T-helper 1 cell treated with Interleukin-12 subunit alpha and Interleukin-12 subunit beta and Interleukin-4 antibody, amounts not matched to agents 30 ng/mL and 1 ng/mL, for 36 hours (primary cell): ENCODE measurements at regions not wholly inside any gene's neighbourhood (a gene's known extent, or its start where the extent isn't known, plus 50 kb on each side); places are given as distances from the start of the nearest gene placed in this dataset.

Experiments
- intact Hi-C: fragments of 100-400 bp; cut with micrococcal nuclease; formaldehyde crosslinking; loops from one replicate; pipeline ENCODE4 v1.15.1; 2024

GRCh38 chr1:193971595-193971994, 785.2 kb upstream of the B3GALT2 start:
- intact Hi-C loops = loop anchor here (1.0 kb wide), 1 partner anchor 42 kb away; no protein-coding TSS in a partner anchor

- intact Hi-C loops = no loop called here
Observed at GRCh38 chr1:193960499-193960898, 774.1 kb upstream of the B3GALT2 start.

GRCh38 chr1:193960040-193960439, 773.6 kb upstream of the B3GALT2 start:
- intact Hi-C loops = no loop called here

- intact Hi-C loops = no loop called here
Observed at GRCh38 chr1:193957556-193958095, 771.2 kb upstream of the B3GALT2 start.

- intact Hi-C loops = no loop called here
Observed at GRCh38 chr1:193952778-193953374, 766.5 kb upstream of the B3GALT2 start.

GRCh38 chr1:193951984-193952383, 765.6 kb upstream of the B3GALT2 start:
- intact Hi-C loops = no loop called here

GRCh38 chr1:193944454-193944853, 758.0 kb upstream of the B3GALT2 start:
- intact Hi-C loops = no loop called here

GRCh38 chr1:193940176-193940575, 753.8 kb upstream of the B3GALT2 start:
- intact Hi-C loops = no loop called here

- intact Hi-C loops = no loop called here
Observed at GRCh38 chr1:193939585-193939984, 753.2 kb upstream of the B3GALT2 start.

GRCh38 chr1:193937308-193937707, 750.9 kb upstream of the B3GALT2 start:
- intact Hi-C loops = no loop called here

GRCh38 chr1:193932979-193933378, 746.6 kb upstream of the B3GALT2 start:
- intact Hi-C loops = no loop called here

- intact Hi-C loops = no loop called here
Observed at GRCh38 chr1:193931356-193931755, 744.9 kb upstream of the B3GALT2 start.

GRCh38 chr1:193929374-193930033, 743.1 kb upstream of the B3GALT2 start:
- intact Hi-C loops = loop anchor here (1.0 kb wide), 1 partner anchor 42 kb away; no protein-coding TSS in a partner anchor

- intact Hi-C loops = no loop called here
Observed at GRCh38 chr1:193927550-193927949, 741.1 kb upstream of the B3GALT2 start.

- intact Hi-C loops = no loop called here
Observed at GRCh38 chr1:193926956-193927355, 740.5 kb upstream of the B3GALT2 start.

GRCh38 chr1:193919827-193920226, 733.4 kb upstream of the B3GALT2 start:
- intact Hi-C loops = no loop called here

GRCh38 chr1:193916452-193916851, 730.0 kb upstream of the B3GALT2 start:
- intact Hi-C loops = no loop called here

GRCh38 chr1:193914871-193915270, 728.5 kb upstream of the B3GALT2 start:
- intact Hi-C loops = no loop called here

GRCh38 chr1:193909406-193910082, 723.1 kb upstream of the B3GALT2 start:
- intact Hi-C loops = no loop called here

- intact Hi-C loops = no loop called here
Observed at GRCh38 chr1:193905288-193906085, 719.1 kb upstream of the B3GALT2 start.

- intact Hi-C loops = no loop called here
Observed at GRCh38 chr1:193891788-193892187, 705.4 kb upstream of the B3GALT2 start.
